ENCODE measurements at regions not wholly inside any gene's neighbourhood (a gene's known extent, or its start where the extent isn't known, plus 50 kb on each side); places are given as distances from the start of the nearest gene placed in this dataset.

GRCh38 chr5:96579711-96580110 lies 82.5 kb upstream of the CAST start:
- TF ChIP-seq CTCF (IDR thresholded peaks at IDR 0.05), result no peak
- no peak for TF ChIP-seq POLR2A (IDR thresholded peaks at IDR 0.05)

Measured in ovary (tissue), 3 donors.